ENCODE measurements at regions not wholly inside any gene's neighbourhood (a gene's known extent, or its start where the extent isn't known, plus 50 kb on each side); places are given as distances from the start of the nearest gene placed in this dataset.

GRCh38 chr14:51145246-51145645, 50.3 kb upstream of the TRIM9 start:
- no peak for DNase-seq (ENCODE audit: low spot score)

- DNase-seq (ENCODE audit: low spot score) = no peak
Observed at GRCh38 chr14:51147183-51147582, 52.3 kb upstream of the TRIM9 start.

GRCh38 chr14:51155326-51155725, 60.4 kb upstream of the TRIM9 start:
- DNase-seq (ENCODE audit: low spot score) = no peak

GRCh38 chr14:51157012-51157411, 62.1 kb upstream of the TRIM9 start:
- DNase-seq (ENCODE audit: low spot score) = peak; percentile 36

- no peak for DNase-seq (ENCODE audit: low spot score)
Observed at GRCh38 chr14:51160871-51161270, 66.0 kb upstream of the TRIM9 start.

- DNase-seq (ENCODE audit: low spot score) = no peak
Observed at GRCh38 chr14:51165415-51165814, 70.5 kb upstream of the TRIM9 start.

GRCh38 chr14:51167587-51168214, 72.3 kb upstream of the TMX1 start:
- DNase-seq (ENCODE audit: low spot score) = no peak

- no peak for DNase-seq (ENCODE audit: low spot score)
Observed at GRCh38 chr14:51168215-51168613, 71.8 kb upstream of the TMX1 start.

- no peak for DNase-seq (ENCODE audit: low spot score)
Observed at GRCh38 chr14:51173863-51174262, 66.2 kb upstream of the TMX1 start.

- peak; percentile 26 for DNase-seq (ENCODE audit: low spot score)
Observed at GRCh38 chr14:51176839-51177238, 63.2 kb upstream of the TMX1 start.

- peak; percentile 49 for DNase-seq (ENCODE audit: low spot score)
Observed at GRCh38 chr14:51180577-51180976, 59.5 kb upstream of the TMX1 start.

GRCh38 chr14:51182131-51182565, 57.9 kb upstream of the TMX1 start:
- peak; percentile 29 for DNase-seq (ENCODE audit: low spot score)

- no peak for DNase-seq (ENCODE audit: low spot score)
Observed at GRCh38 chr14:51185180-51185579, 54.9 kb upstream of the TMX1 start.

- no peak for DNase-seq (ENCODE audit: low spot score)
Observed at GRCh38 chr14:51185754-51186153, 54.3 kb upstream of the TMX1 start.

- DNase-seq (ENCODE audit: low spot score) = no peak
Observed at GRCh38 chr14:51188566-51189185, 51.4 kb upstream of the TMX1 start.

GRCh38 chr14:51189600-51190376, 50.3 kb upstream of the TMX1 start:
- no peak for DNase-seq (ENCODE audit: low spot score)
